Kidney epithelial cell (primary cell): ENCODE measurements at regions not wholly inside any gene's neighbourhood (a gene's known extent, or its start where the extent isn't known, plus 50 kb on each side); places are given as distances from the start of the nearest gene placed in this dataset.

Experiments
- DNase-seq: peaks from one replicate; pipeline ENCODE4 v3.0.0-alpha.2; 2010; ENCODE audit warnings: low read depth
- H3K27me3 ChIP-seq: 2 replicates; pipeline ENCODE4 v1.6.0; 2011; ENCODE audit warnings: low read length; ENCODE audit not compliant: control insufficient read depth, insufficient read depth
- H3K36me3 ChIP-seq: 2 replicates; pipeline ENCODE4 v1.5.1; 2011; ENCODE audit warnings: low read length; ENCODE audit not compliant: control insufficient read depth, insufficient read depth
- H3K4me3 ChIP-seq: 2 replicates; pipeline ENCODE4 v1.5.1; 2011; ENCODE audit warnings: low read depth, mild to moderate bottlenecking, control low read depth, low read length
- TF ChIP-seq, protein P1 (sequence below): IDR thresholded peaks from 2 replicates; pipeline ENCODE4 v1.5.1; 2011; ENCODE audit warnings: mild to moderate bottlenecking, moderate library complexity, low read length, control low read depth, inconsistent platforms; ENCODE audit not compliant: insufficient read depth, poor library complexity, severe bottlenecking

DNA sequence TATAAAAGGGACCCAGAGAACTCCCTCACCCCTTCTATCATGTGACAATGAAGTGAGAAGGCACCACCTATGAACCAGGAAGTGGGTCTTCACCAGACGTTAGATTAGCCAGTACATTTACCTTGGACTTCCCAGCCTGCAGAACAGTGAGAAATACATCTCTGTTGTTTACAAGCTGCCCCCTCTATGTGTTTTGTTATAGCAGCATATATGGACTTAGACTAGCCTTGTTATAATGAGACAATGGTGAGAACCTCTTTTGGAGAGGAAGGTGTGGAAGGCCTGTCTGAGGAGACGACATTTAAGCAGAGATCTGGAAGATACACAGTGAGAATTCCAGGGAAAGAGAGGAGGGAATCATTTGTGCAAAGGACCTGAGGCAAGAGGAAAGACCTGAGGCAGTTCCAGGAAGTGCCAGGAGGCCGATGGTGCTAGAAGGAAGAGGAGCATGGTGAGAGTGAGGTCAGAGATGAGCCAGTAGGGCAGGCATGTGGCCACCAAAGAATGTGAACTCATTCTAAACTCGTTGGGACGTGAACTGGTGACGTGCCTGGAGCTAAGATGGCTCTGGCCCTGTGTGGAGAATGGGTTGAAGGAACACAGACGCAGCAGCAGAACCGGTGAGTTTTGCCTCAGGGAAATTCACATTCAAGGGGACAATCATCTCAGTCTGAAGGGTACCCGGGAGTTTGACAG, 98.9 kb upstream of the IRF2BP2 start:
- no peak for DNase-seq
- no peak overlapping the region for H3K4me3 ChIP-seq

GRCh38 chr1:234707641-234708040, 97.7 kb upstream of the IRF2BP2 start:
- H3K4me3 ChIP-seq, result no peak overlapping the region
- TF ChIP-seq, protein P1, sequence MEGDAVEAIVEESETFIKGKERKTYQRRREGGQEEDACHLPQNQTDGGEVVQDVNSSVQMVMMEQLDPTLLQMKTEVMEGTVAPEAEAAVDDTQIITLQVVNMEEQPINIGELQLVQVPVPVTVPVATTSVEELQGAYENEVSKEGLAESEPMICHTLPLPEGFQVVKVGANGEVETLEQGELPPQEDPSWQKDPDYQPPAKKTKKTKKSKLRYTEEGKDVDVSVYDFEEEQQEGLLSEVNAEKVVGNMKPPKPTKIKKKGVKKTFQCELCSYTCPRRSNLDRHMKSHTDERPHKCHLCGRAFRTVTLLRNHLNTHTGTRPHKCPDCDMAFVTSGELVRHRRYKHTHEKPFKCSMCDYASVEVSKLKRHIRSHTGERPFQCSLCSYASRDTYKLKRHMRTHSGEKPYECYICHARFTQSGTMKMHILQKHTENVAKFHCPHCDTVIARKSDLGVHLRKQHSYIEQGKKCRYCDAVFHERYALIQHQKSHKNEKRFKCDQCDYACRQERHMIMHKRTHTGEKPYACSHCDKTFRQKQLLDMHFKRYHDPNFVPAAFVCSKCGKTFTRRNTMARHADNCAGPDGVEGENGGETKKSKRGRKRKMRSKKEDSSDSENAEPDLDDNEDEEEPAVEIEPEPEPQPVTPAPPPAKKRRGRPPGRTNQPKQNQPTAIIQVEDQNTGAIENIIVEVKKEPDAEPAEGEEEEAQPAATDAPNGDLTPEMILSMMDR, result no peak
- H3K36me3 ChIP-seq, result no peaks in the 10 kb centered on the region
- no peak for DNase-seq
- no peaks in the 10 kb centered on the region for H3K27me3 ChIP-seq

More for the DNA sequence above, 98.9 kb upstream of the IRF2BP2 start:
- no peaks in the 10 kb centered on the region for H3K27me3 ChIP-seq
- TF ChIP-seq, protein P1, result no peak
- H3K36me3 ChIP-seq, result no peaks in the 10 kb centered on the region

GRCh38 chr1:234706931-234707330, 97.0 kb upstream of the IRF2BP2 start:
- no peaks in the 10 kb centered on the region for H3K27me3 ChIP-seq
- no peak overlapping the region for H3K4me3 ChIP-seq
- H3K36me3 ChIP-seq, result no peaks in the 10 kb centered on the region
- TF ChIP-seq, protein P1, result no peak
- DNase-seq, result no peak

- TF ChIP-seq, protein P1, result no peak
- Histone ChIP-seq H3K27me3 (no peaks in the 10 kb centered on the region), H3K36me3 (no peaks in the 10 kb centered on the region), H3K4me3 (no peak overlapping the region)
- DNase-seq, result no peak
These were observed 96.2 kb upstream of the IRF2BP2 start for GRCh38 chr1:234706199-234706598.

DNA sequence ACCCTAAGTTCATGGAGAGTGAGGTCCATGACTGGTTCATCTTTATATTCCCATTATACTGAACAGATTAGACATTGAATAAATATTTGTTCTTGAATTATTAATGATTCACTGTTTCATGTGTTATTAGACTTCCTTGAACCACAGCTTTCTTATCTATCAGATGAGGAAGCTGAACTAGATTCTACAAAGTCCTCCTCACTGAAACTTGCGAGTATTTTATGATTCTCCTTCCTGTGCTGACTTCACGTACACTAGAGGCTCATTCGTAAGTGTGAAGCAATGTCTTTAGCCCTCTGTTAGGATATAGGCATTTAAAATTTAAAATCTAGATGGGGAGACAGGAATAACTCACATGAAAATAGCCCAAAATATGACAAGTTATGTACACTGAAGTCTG, 95.6 kb upstream of the IRF2BP2 start:
- no peak overlapping the region for H3K4me3 ChIP-seq
- H3K36me3 ChIP-seq, result no peaks in the 10 kb centered on the region
- no peak for DNase-seq
- TF ChIP-seq, protein P1, result no peak
- no peaks in the 10 kb centered on the region for H3K27me3 ChIP-seq
